ENCODE measurements at regions not wholly inside any gene's neighbourhood (a gene's known extent, or its start where the extent isn't known, plus 50 kb on each side); places are given as distances from the start of the nearest gene placed in this dataset.

- no peak for TF ChIP-seq EZH2phosphoT487 (IDR thresholded peaks at IDR 0.05; ENCODE audit: borderline replicate concordance, low read length)
- TF ChIP-seq CTCF (conservative IDR thresholded peaks at IDR 0.05; ENCODE audit: low read depth, low read length): no peak
Measured at GRCh38 chr2:147641651-147642050, 203.2 kb upstream of the ACVR2A start.

Data from PC-3 (cell line).